ENCODE measurements at regions not wholly inside any gene's neighbourhood (a gene's known extent, or its start where the extent isn't known, plus 50 kb on each side); places are given as distances from the start of the nearest gene placed in this dataset.

DNA sequence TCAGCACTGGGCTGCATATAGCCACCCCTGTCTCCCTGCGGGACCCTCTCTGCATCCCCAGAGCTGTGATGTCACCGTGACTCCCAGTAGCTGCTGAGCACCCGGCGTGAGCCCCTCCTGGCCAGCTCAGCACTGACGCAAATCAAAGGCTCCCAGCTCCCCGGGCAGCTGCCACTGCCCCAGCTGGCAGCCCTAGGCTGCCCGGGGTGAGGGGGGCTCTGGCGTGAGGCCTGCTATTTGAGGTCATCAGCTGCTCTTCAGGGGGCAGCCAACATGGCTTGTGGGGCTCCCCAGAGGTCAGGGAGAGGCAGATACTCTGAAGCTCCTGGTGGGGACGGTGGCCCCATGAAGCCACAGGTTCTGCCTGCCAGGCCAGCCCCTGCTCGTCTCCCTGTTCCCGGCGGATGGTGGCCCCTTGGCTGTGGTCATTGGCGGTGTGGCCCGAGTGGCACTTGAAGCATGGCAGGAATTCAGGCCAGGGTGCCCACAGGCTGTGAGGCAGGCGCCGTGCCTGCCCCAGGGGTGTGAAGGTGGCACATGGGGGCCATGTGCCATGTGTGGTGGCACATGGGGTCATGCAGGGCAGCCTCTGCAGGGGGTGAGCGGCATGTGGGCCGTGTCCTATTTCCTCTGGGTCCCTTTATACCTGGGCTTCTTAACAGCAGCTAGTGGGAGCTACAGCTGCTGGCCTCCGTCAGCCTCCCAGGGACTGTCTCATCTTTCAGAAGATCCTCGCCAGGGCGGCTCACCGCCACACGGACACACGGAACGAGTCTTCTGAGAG is 85.4 kb downstream of the SIK1 start (continued):
- TF ChIP-seq USF1 (IDR thresholded peaks at IDR 0.05; ENCODE audit: borderline replicate concordance, low read depth) (no peak), USF2 (IDR thresholded peaks at IDR 0.05; ENCODE audit: borderline replicate concordance, low read depth, low read length) (no peak), NFIC (IDR thresholded peaks at IDR 0.05; ENCODE audit: borderline replicate concordance) (no peak)

- Histone ChIP-seq H3K27me3 (ENCODE audit: insufficient read depth) (no peaks in the 10 kb centered on the region), H3K79me2 (ENCODE audit: insufficient read depth) (no peaks in the 10 kb centered on the region), H3K9ac (no peak overlapping the region), H3K27ac (ENCODE audit: low read depth in 2 of 2, low read length in 1 of 2) (no peak overlapping the region), H3F3A (replicated peaks; ENCODE audit: insufficient read depth) (no peaks in the 10 kb centered on the region), H3K4me1 (ENCODE audit: control insufficient read depth in 1 of 2, insufficient read depth in 2 of 2, low read depth in 1 of 2, low read length in 1 of 2) (no peaks in the 10 kb centered on the region; a peak in 1 of 4 replicates), H3K4me3 (ENCODE audit: low read depth in 2 of 2, low read length in 1 of 2) (no peak overlapping the region), H2AFZ (ENCODE audit: low read depth) (no peak overlapping the region), H3K4me2 (no peak overlapping the region; the same call in 1 of the 2 replicates), H3K9me2 (no peaks in the 10 kb centered on the region), H3K36me3 (replicated peaks in 1 of 2; ENCODE audit: control insufficient read depth in 1 of 2, insufficient read depth in 2 of 2, low read length in 1 of 2) (no peaks in the 10 kb centered on the region), H3K9me3 (no peaks in the 10 kb centered on the region), H4K20me1 (ENCODE audit: insufficient read depth) (no peaks in the 10 kb centered on the region)
- DNase-seq, result no peak
- no peak for TF ChIP-seq USF1 (IDR thresholded peaks at IDR 0.05; ENCODE audit: borderline replicate concordance, low read depth)
- ChIA-PET POLR2A (no interaction called here), CTCF (interaction anchor here (0.9 kb wide), 1 partner anchor 20 kb away, joined by 3 read pairs; no protein-coding TSS in a partner anchor)
- 65% methylated on average over 11 of the region's 29 CpGs for WGBS (ENCODE audit: low lambda C conversion rate)
Measured at GRCh38 chr21:43340491-43341377, 86.2 kb downstream of the SIK1 start.

DNA sequence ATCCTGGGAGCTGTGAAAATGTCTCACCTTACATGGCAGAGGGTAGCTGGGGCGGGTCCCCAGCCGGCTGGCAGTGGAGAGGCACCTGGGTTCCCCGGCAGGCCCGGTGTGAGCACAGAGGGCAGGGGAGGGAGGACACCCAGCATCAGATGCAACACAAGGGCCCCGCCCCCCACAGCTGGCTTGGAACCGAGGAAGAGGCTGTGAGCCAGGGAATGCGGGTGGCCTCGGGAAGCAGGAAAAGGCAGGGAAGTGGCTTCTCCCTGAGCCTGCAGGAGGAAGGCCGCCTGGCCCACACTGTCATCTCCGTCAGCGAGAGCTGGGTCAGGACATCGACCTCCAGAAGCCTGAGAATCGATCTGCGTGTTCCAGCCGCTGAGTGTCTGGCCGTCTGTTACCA is 87.3 kb downstream of the SIK1 start:
- POLR2A ChIA-PET, result no interaction called here
- H3K36me3 ChIP-seq (replicated peaks in 1 of 2; ENCODE audit: control insufficient read depth in 1 of 2, insufficient read depth in 2 of 2, low read length in 1 of 2), result no peaks in the 10 kb centered on the region
- no peak overlapping the region for H3K4me2 ChIP-seq
- CTCF ChIA-PET, result interaction anchor here (1.0 kb wide), 1 partner anchor 306 kb away, joined by 3 read pairs; no protein-coding TSS in a partner anchor
- no peak overlapping the region for H2AFZ ChIP-seq (ENCODE audit: low read depth)
- H3K27ac ChIP-seq (ENCODE audit: low read depth in 2 of 2, low read length in 1 of 2), result no peak overlapping the region
- no peaks in the 10 kb centered on the region for H4K20me1 ChIP-seq (ENCODE audit: insufficient read depth)
- WGBS (ENCODE audit: low lambda C conversion rate), result 92% methylated on average over 10 of the region's 16 CpGs
- H3K79me2 ChIP-seq (ENCODE audit: insufficient read depth), result no peaks in the 10 kb centered on the region
- H3K4me3 ChIP-seq (ENCODE audit: low read depth in 2 of 2, low read length in 1 of 2), result no peak overlapping the region
- H3K27me3 ChIP-seq (ENCODE audit: insufficient read depth), result no peaks in the 10 kb centered on the region
- H3K9me2 ChIP-seq, result no peaks in the 10 kb centered on the region
- H3K9me3 ChIP-seq, result no peaks in the 10 kb centered on the region
- TF ChIP-seq, protein P1, sequence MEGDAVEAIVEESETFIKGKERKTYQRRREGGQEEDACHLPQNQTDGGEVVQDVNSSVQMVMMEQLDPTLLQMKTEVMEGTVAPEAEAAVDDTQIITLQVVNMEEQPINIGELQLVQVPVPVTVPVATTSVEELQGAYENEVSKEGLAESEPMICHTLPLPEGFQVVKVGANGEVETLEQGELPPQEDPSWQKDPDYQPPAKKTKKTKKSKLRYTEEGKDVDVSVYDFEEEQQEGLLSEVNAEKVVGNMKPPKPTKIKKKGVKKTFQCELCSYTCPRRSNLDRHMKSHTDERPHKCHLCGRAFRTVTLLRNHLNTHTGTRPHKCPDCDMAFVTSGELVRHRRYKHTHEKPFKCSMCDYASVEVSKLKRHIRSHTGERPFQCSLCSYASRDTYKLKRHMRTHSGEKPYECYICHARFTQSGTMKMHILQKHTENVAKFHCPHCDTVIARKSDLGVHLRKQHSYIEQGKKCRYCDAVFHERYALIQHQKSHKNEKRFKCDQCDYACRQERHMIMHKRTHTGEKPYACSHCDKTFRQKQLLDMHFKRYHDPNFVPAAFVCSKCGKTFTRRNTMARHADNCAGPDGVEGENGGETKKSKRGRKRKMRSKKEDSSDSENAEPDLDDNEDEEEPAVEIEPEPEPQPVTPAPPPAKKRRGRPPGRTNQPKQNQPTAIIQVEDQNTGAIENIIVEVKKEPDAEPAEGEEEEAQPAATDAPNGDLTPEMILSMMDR (IDR thresholded peaks at IDR 0.05), result no peak
- no peaks in the 10 kb centered on the region; a peak in 1 of 4 replicates for H3K4me1 ChIP-seq (ENCODE audit: control insufficient read depth in 1 of 2, insufficient read depth in 2 of 2, low read depth in 1 of 2, low read length in 1 of 2)
- H3F3A ChIP-seq (replicated peaks; ENCODE audit: insufficient read depth), result no peaks in the 10 kb centered on the region
- H3K9ac ChIP-seq, result no peak overlapping the region
- DNase-seq, result no peak

Data from SK-N-SH (cell line).